ENCODE measurements at regions not wholly inside any gene's neighbourhood (a gene's known extent, or its start where the extent isn't known, plus 50 kb on each side); places are given as distances from the start of the nearest gene placed in this dataset.
"Not testable (repeated sequence)": the region's sequence is repeated elsewhere in the genome, so short reads cannot be mapped to it uniquely, and the experiment has no call there.

DNA sequence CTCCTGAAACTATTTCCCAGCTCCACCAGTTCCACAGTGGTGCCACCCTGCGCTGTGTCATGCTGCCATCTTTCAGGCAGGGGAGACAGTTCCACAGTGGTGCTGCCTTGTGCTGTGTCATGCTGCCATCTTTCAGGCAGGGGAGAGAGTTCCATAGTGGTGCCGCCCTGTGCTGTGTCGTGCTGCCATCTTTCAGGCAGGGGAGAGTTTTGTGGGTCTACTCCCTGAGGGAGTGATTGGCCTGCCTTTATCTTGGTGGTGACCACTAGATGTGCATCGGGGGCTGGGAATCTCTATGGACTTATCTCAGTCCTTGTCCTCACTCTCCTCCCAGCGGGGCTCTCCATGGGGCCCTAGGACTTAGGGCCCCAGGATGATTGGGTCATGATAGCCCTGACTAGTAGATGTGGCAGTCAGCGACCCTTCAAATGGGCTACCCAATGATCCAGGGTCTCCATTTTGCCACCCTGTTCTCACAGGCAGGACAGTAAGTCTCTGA is 770.2 kb upstream of the TPTE start:
- not testable (repeated sequence) for H3K4ac ChIP-seq (ENCODE audit: low read depth, low read length); H2BK15ac ChIP-seq (replicated peaks; ENCODE audit: low read depth); H3K79me2 ChIP-seq (ENCODE audit: control insufficient read depth, insufficient read depth, low read length); H2BK120ac ChIP-seq (ENCODE audit: low read depth, low read length); H4K5ac ChIP-seq (ENCODE audit: low read length); H3K36me3 ChIP-seq (ENCODE audit: control insufficient read depth, insufficient read depth, low read length); H3K27ac ChIP-seq (ENCODE audit: low read depth, low read length); H3K4me2 ChIP-seq (ENCODE audit: low read length); H3K27me3 ChIP-seq (ENCODE audit: insufficient read depth, low read length, poor library complexity); H3K56ac ChIP-seq (ENCODE audit: low read length); H4K8ac ChIP-seq (ENCODE audit: low read depth, low read length); DNase-seq; H3K79me1 ChIP-seq (ENCODE audit: low read length); H3K23ac ChIP-seq (ENCODE audit: low read length); H3K4me3 ChIP-seq (ENCODE audit: low read length); H2BK5ac ChIP-seq (ENCODE audit: low read length); H3K18ac ChIP-seq (ENCODE audit: low read length); H2AK5ac ChIP-seq (ENCODE audit: low read length); H3K4me1 ChIP-seq (ENCODE audit: control insufficient read depth, low read depth, low read length); H3K9ac ChIP-seq (ENCODE audit: low read length)
- no CpG with 5 or more reads among the region's 6 CpGs for WGBS (ENCODE audit: extremely low coverage, insufficient coverage, low lambda C conversion rate)

DNA sequence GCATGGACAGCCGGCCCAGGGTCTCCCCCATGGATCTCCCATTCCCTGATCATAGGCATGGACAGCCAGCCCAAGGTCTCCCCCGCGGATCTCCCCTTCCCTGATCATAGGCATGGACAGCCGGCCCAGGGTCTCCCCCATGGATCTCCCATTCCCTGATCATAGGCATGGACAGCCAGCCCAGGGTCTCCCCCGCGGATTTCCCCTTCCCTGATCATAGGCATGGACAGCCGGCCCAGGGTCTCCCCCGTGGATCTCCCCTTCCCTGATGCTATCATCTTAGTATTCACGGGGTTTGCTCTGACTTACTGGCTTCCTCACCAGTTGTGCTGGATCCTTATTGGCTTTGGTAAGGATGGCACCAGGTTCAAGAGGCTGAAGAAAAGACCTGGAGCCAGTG is 769.4 kb upstream of the TPTE start:
- DNase-seq; H3K18ac ChIP-seq (ENCODE audit: low read length); H3K27me3 ChIP-seq (ENCODE audit: insufficient read depth, low read length, poor library complexity); H3K56ac ChIP-seq (ENCODE audit: low read length); H3K4me1 ChIP-seq (ENCODE audit: control insufficient read depth, low read depth, low read length); H3K36me3 ChIP-seq (ENCODE audit: control insufficient read depth, insufficient read depth, low read length); H2AK5ac ChIP-seq (ENCODE audit: low read length); H3K4me3 ChIP-seq (ENCODE audit: low read length); H2BK15ac ChIP-seq (replicated peaks; ENCODE audit: low read depth); H2BK5ac ChIP-seq (ENCODE audit: low read length); H4K5ac ChIP-seq (ENCODE audit: low read length); H3K4ac ChIP-seq (ENCODE audit: low read depth, low read length); H3K9ac ChIP-seq (ENCODE audit: low read length); H3K23ac ChIP-seq (ENCODE audit: low read length); H4K8ac ChIP-seq (ENCODE audit: low read depth, low read length); H3K27ac ChIP-seq (ENCODE audit: low read depth, low read length); H3K4me2 ChIP-seq (ENCODE audit: low read length); H3K79me2 ChIP-seq (ENCODE audit: control insufficient read depth, insufficient read depth, low read length); H2BK120ac ChIP-seq (ENCODE audit: low read depth, low read length); H3K79me1 ChIP-seq (ENCODE audit: low read length): not testable (repeated sequence)
- no CpG with 5 or more reads among the region's 9 CpGs for WGBS (ENCODE audit: extremely low coverage, insufficient coverage, low lambda C conversion rate)

DNA sequence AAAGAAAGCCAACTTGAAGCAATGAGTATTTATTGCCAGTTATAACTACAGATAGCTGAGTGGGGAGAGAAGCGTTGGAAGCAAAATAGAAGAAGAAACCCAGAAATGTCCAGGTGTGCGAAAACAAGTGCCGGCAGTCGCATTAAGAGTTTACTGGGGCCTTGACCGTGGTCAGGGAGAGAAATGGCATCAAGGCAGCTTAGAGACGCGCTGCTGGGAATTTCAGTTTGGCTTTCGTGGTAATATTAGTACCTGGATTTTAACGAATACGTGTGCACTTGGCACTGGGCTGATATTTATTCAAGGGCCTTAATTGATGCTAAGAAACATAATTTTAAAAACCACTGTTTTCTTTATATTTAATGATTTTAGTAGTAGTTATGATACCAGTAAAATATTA is 767.9 kb upstream of the TPTE start:
- no CpG with 5 or more reads among the region's 10 CpGs for WGBS (ENCODE audit: extremely low coverage, insufficient coverage, low lambda C conversion rate)
- not testable (repeated sequence) for H3K36me3 ChIP-seq (ENCODE audit: control insufficient read depth, insufficient read depth, low read length); H3K56ac ChIP-seq (ENCODE audit: low read length); H3K79me1 ChIP-seq (ENCODE audit: low read length); H3K18ac ChIP-seq (ENCODE audit: low read length); H4K8ac ChIP-seq (ENCODE audit: low read depth, low read length); H3K4ac ChIP-seq (ENCODE audit: low read depth, low read length); H3K79me2 ChIP-seq (ENCODE audit: control insufficient read depth, insufficient read depth, low read length); H2BK120ac ChIP-seq (ENCODE audit: low read depth, low read length); H2AK5ac ChIP-seq (ENCODE audit: low read length); H3K4me2 ChIP-seq (ENCODE audit: low read length); H3K4me1 ChIP-seq (ENCODE audit: control insufficient read depth, low read depth, low read length); H2BK15ac ChIP-seq (replicated peaks; ENCODE audit: low read depth); H3K27me3 ChIP-seq (ENCODE audit: insufficient read depth, low read length, poor library complexity); H3K23ac ChIP-seq (ENCODE audit: low read length); H3K4me3 ChIP-seq (ENCODE audit: low read length); H4K5ac ChIP-seq (ENCODE audit: low read length); H3K9ac ChIP-seq (ENCODE audit: low read length); H3K27ac ChIP-seq (ENCODE audit: low read depth, low read length); H2BK5ac ChIP-seq (ENCODE audit: low read length); DNase-seq

DNA sequence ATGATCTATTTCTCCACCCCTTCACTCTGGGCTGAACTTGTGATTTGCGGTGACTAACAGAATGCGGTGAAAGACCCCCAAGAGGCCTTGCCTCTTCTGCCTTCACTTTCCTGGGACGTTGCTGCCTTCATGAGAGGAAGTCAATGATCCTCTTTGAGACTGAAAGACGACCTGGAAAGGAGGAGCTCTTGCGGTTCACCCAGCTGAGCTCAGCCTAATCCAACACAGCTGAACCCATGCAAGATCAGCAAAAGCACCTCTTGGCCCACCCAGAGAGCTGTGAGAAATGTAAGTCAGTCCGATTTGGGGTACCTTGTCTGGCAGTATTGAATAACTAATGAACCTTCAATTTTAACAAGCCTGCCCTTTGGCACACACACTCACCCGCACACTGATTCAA is 767.4 kb upstream of the TPTE start:
- no peak overlapping the region for H3K27ac ChIP-seq (ENCODE audit: low read depth, low read length)
- H2AK5ac ChIP-seq (ENCODE audit: low read length), result no peak overlapping the region
- H4K8ac ChIP-seq (ENCODE audit: low read depth, low read length), result no peak overlapping the region
- no peak for DNase-seq
- no peak overlapping the region for H3K4me3 ChIP-seq (ENCODE audit: low read length)
- H3K27me3 ChIP-seq (ENCODE audit: insufficient read depth, low read length, poor library complexity), result no peaks in the 10 kb centered on the region
- H3K79me2 ChIP-seq (ENCODE audit: control insufficient read depth, insufficient read depth, low read length), result no peaks in the 10 kb centered on the region
- no peak overlapping the region for H3K4me2 ChIP-seq (ENCODE audit: low read length)
- no peak overlapping the region for H3K18ac ChIP-seq (ENCODE audit: low read length)
- H3K56ac ChIP-seq (ENCODE audit: low read length), result no peak overlapping the region
- H3K4ac ChIP-seq (ENCODE audit: low read depth, low read length), result no peak overlapping the region
- H2BK120ac ChIP-seq (ENCODE audit: low read depth, low read length), result no peak overlapping the region
- WGBS (ENCODE audit: extremely low coverage, insufficient coverage, low lambda C conversion rate), result no CpG with 5 or more reads among the region's 7 CpGs
- no peak overlapping the region for H2BK15ac ChIP-seq (replicated peaks; ENCODE audit: low read depth)
- no peak overlapping the region for H4K5ac ChIP-seq (ENCODE audit: low read length)
- H2BK5ac ChIP-seq (ENCODE audit: low read length), result no peak overlapping the region
- H3K79me1 ChIP-seq (ENCODE audit: low read length), result no peaks in the 10 kb centered on the region
- H3K36me3 ChIP-seq (ENCODE audit: control insufficient read depth, insufficient read depth, low read length), result no peaks in the 10 kb centered on the region
- H3K4me1 ChIP-seq (ENCODE audit: control insufficient read depth, low read depth, low read length), result no peaks in the 10 kb centered on the region
- no peak overlapping the region for H3K23ac ChIP-seq (ENCODE audit: low read length)
- H3K9ac ChIP-seq (ENCODE audit: low read length), result no peak overlapping the region

DNA sequence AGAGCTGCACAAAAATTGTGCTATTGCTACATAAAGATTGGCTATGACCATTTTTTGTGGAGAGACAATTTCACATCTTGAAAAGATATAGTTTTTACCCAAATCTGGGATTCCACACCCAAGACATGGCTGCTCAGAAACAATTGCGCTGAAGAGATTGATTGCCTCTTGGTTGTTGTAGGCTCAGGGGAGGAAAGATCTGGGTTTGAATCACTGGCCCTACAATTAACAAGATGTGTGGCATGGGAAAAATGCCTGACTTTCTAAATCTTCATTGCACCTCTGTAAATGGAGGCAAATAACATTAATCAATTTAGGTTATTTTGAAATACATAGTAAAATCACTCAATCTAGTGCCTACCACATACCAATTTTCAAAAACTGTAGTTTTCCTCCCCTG is 766.9 kb upstream of the TPTE start:
- not testable (repeated sequence) for DNase-seq; H3K18ac ChIP-seq (ENCODE audit: low read length); H4K5ac ChIP-seq (ENCODE audit: low read length); H3K79me1 ChIP-seq (ENCODE audit: low read length); H3K9ac ChIP-seq (ENCODE audit: low read length); H2BK15ac ChIP-seq (replicated peaks; ENCODE audit: low read depth); H3K27ac ChIP-seq (ENCODE audit: low read depth, low read length); H2BK120ac ChIP-seq (ENCODE audit: low read depth, low read length); H2AK5ac ChIP-seq (ENCODE audit: low read length); H3K79me2 ChIP-seq (ENCODE audit: control insufficient read depth, insufficient read depth, low read length); H3K4me2 ChIP-seq (ENCODE audit: low read length); H3K4me3 ChIP-seq (ENCODE audit: low read length); H3K4ac ChIP-seq (ENCODE audit: low read depth, low read length); H3K56ac ChIP-seq (ENCODE audit: low read length); H3K4me1 ChIP-seq (ENCODE audit: control insufficient read depth, low read depth, low read length); H2BK5ac ChIP-seq (ENCODE audit: low read length); H4K8ac ChIP-seq (ENCODE audit: low read depth, low read length); H3K36me3 ChIP-seq (ENCODE audit: control insufficient read depth, insufficient read depth, low read length); H3K27me3 ChIP-seq (ENCODE audit: insufficient read depth, low read length, poor library complexity); H3K23ac ChIP-seq (ENCODE audit: low read length)
- no CpG with 5 or more reads among the region's 1 CpG for WGBS (ENCODE audit: extremely low coverage, insufficient coverage, low lambda C conversion rate)

DNA sequence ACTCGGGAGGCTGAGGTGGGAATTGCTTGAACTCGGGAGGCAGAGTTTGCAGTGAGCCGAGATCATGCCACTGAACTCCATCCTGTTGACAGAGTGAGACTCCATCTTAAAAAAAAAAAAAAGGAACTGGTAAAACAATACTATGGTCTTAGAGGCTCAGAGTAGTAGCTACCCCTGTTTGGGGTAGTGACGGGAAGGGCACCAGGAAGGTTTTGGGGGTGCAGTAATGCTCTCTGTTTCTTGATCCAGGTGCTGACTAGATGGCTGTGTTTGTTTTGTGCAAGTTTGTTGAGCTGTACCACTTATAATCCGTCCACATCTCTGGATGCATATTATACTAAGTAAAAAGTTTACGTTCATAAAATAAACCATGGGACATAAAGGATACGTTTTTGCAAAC is 765.8 kb upstream of the TPTE start:
- no peak overlapping the region for H3K23ac ChIP-seq (ENCODE audit: low read length)
- no peak overlapping the region for H3K4ac ChIP-seq (ENCODE audit: low read depth, low read length)
- no peak overlapping the region for H3K27ac ChIP-seq (ENCODE audit: low read depth, low read length)
- H4K5ac ChIP-seq (ENCODE audit: low read length), result no peak overlapping the region
- no peaks in the 10 kb centered on the region for H3K79me1 ChIP-seq (ENCODE audit: low read length)
- WGBS (ENCODE audit: extremely low coverage, insufficient coverage, low lambda C conversion rate), result no CpG with 5 or more reads among the region's 7 CpGs
- H3K9ac ChIP-seq (ENCODE audit: low read length), result no peak overlapping the region
- H2BK5ac ChIP-seq (ENCODE audit: low read length), result no peak overlapping the region
- H3K4me2 ChIP-seq (ENCODE audit: low read length), result no peak overlapping the region
- H3K4me1 ChIP-seq (ENCODE audit: control insufficient read depth, low read depth, low read length), result no peaks in the 10 kb centered on the region
- H2BK15ac ChIP-seq (replicated peaks; ENCODE audit: low read depth), result no peak overlapping the region
- no peaks in the 10 kb centered on the region for H3K36me3 ChIP-seq (ENCODE audit: control insufficient read depth, insufficient read depth, low read length)
- H2BK120ac ChIP-seq (ENCODE audit: low read depth, low read length), result no peak overlapping the region
- H4K8ac ChIP-seq (ENCODE audit: low read depth, low read length), result no peak overlapping the region
- H3K4me3 ChIP-seq (ENCODE audit: low read length), result no peak overlapping the region
- H3K18ac ChIP-seq (ENCODE audit: low read length), result no peak overlapping the region
- DNase-seq, result no peak
- H2AK5ac ChIP-seq (ENCODE audit: low read length), result no peak overlapping the region
- no peaks in the 10 kb centered on the region for H3K27me3 ChIP-seq (ENCODE audit: insufficient read depth, low read length, poor library complexity)
- no peak overlapping the region for H3K56ac ChIP-seq (ENCODE audit: low read length)
- no peaks in the 10 kb centered on the region for H3K79me2 ChIP-seq (ENCODE audit: control insufficient read depth, insufficient read depth, low read length)
